ENCODE measurements at regions not wholly inside any gene's neighbourhood (a gene's known extent, or its start where the extent isn't known, plus 50 kb on each side); places are given as distances from the start of the nearest gene placed in this dataset.

GRCh38 chr5:51279983-51280706 lies 103.1 kb upstream of the ISL1 start:
- no peak for TF ChIP-seq CTCF (IDR thresholded peaks at IDR 0.05)
- no peak for TF ChIP-seq POLR2A (IDR thresholded peaks at IDR 0.05)

Measured in uterus (tissue), 2 donors.